ENCODE measurements at regions not wholly inside any gene's neighbourhood (a gene's known extent, or its start where the extent isn't known, plus 50 kb on each side); places are given as distances from the start of the nearest gene placed in this dataset.

GRCh38 chr11:111444040-111444439 is 65.0 kb upstream of the POU2AF1 start:
- no peak overlapping the region for H3K27ac Mint-ChIP-seq

GRCh38 chr11:111443640-111444039 is 64.6 kb upstream of the POU2AF1 start:
- ATAC-seq (no peak), DNase-seq (no peak)
- H3K9me3 Mint-ChIP-seq, result no peaks in the 10 kb centered on the region
- no peaks in the 10 kb centered on the region for H3K36me3 Mint-ChIP-seq (ENCODE audit: low read depth)
- no peak overlapping the region for H3K4me3 Mint-ChIP-seq
- H3K27ac Mint-ChIP-seq, result no peak overlapping the region
- peaks cover 26% of the 10 kb centered on the region for H3K4me1 Mint-ChIP-seq
- H3K27me3 Mint-ChIP-seq, result no peaks in the 10 kb centered on the region

More at GRCh38 chr11:111444040-111444439, 65.0 kb upstream of the POU2AF1 start:
- Mint-ChIP-seq H3K4me1 (peaks cover 26% of the 10 kb centered on the region), H3K4me3 (no peak overlapping the region), H3K27me3 (no peaks in the 10 kb centered on the region), H3K9me3 (no peaks in the 10 kb centered on the region), H3K36me3 (ENCODE audit: low read depth) (no peaks in the 10 kb centered on the region)
- ATAC-seq (no peak), DNase-seq (no peak)

- Mint-ChIP-seq H3K4me3 (no peak overlapping the region), H3K27ac (no peak overlapping the region)
- ATAC-seq, result no peak
These were observed 64.0 kb upstream of the POU2AF1 start for GRCh38 chr11:111443032-111443431.

GRCh38 chr11:111441443-111441842 is 62.4 kb upstream of the POU2AF1 start:
- Mint-ChIP-seq H3K36me3 (ENCODE audit: low read depth) (no peaks in the 10 kb centered on the region), H3K27me3 (no peaks in the 10 kb centered on the region), H3K27ac (no peak overlapping the region), H3K4me1 (peaks cover 25% of the 10 kb centered on the region), H3K9me3 (no peaks in the 10 kb centered on the region), H3K4me3 (no peak overlapping the region)
- peak; percentile 23 for ATAC-seq
- no peak for DNase-seq

More at GRCh38 chr11:111443032-111443431, 64.0 kb upstream of the POU2AF1 start:
- no peak for DNase-seq
- no peaks in the 10 kb centered on the region for H3K36me3 Mint-ChIP-seq (ENCODE audit: low read depth)
- H3K4me1 Mint-ChIP-seq, result peaks cover 26% of the 10 kb centered on the region
- H3K27me3 Mint-ChIP-seq, result no peaks in the 10 kb centered on the region
- H3K9me3 Mint-ChIP-seq, result no peaks in the 10 kb centered on the region

DNA sequence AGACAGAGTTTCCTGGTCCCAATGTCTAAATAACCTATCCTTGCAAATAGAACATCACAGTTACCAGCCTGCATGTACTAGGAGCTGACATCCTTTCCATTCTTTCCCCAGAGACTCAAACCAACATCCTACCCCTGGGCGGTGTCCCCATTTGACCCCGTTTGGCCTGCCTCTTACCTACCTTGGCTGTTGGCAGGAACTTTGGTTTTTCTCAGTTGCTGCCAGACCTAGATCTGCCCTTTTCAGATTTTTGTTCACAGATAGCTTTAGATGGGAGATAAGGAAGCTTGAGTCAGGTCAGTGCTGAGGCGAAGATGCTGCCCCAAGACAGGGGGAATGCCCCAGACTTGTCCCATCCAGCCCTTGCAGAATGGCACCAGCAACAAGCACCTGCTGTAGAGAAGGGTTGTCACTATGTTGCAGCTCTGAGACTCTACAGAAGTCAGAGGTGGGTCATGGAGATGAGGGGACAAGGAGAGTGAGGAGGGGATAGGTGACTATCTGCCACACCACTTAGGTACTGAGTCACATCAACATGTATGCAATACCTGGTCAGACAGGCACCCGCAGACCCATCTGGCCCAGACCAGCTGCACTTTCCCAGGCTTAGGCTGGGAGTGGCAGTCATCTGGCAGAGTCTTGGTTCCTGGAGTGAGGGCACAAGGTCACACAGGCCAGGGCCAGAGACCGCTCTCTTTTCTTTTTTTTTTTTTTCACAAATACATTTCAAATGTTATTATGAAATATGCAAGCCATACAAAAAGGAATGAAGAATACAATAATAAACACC is 61.5 kb upstream of the POU2AF1 start:
- no peaks in the 10 kb centered on the region for H3K36me3 Mint-ChIP-seq (ENCODE audit: low read depth)
- peaks cover 17% of the 10 kb centered on the region for H3K4me1 Mint-ChIP-seq
- no peaks in the 10 kb centered on the region for H3K27me3 Mint-ChIP-seq
- no peak for DNase-seq
- H3K9me3 Mint-ChIP-seq, result no peaks in the 10 kb centered on the region
- ATAC-seq, result no peak
- H3K27ac Mint-ChIP-seq, result no peak overlapping the region
- no peak overlapping the region for H3K4me3 Mint-ChIP-seq

- Mint-ChIP-seq H3K9me3 (no peaks in the 10 kb centered on the region), H3K4me1 (peaks cover 17% of the 10 kb centered on the region), H3K27me3 (no peaks in the 10 kb centered on the region), H3K4me3 (no peak overlapping the region), H3K27ac (no peak overlapping the region), H3K36me3 (ENCODE audit: low read depth) (no peaks in the 10 kb centered on the region)
- no peak for ATAC-seq
- DNase-seq, result no peak
These were observed 60.8 kb upstream of the POU2AF1 start for GRCh38 chr11:111439901-111440300.

GRCh38 chr11:111438846-111439520 is 59.9 kb upstream of the POU2AF1 start:
- no peak for ATAC-seq

DNA sequence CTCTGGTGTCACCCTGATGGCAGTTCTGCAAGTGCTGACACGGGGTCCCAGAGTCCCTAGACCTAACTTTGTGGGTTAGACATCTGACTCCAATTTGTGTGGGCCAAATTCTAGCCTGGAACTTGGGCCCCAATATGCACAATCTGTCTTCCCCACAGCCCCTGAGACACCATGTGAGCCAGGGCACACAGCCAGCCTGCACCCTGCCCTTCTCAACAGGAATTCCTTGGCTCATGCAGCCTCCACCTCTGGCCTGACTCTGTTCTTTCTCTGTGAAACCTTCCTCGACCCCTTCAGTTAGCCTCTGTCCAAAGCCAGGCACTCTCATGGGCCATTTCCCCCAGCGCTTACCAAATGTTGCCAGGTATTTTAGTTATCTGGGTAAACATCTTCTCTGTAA is 59.1 kb upstream of the POU2AF1 start:
- H3K27me3 Mint-ChIP-seq, result no peaks in the 10 kb centered on the region
- H3K4me3 Mint-ChIP-seq, result no peak overlapping the region

More at GRCh38 chr11:111438846-111439520, 59.9 kb upstream of the POU2AF1 start:
- Mint-ChIP-seq H3K27me3 (no peaks in the 10 kb centered on the region), H3K27ac (no peak overlapping the region), H3K36me3 (ENCODE audit: low read depth) (no peaks in the 10 kb centered on the region), H3K4me1 (peaks cover 17% of the 10 kb centered on the region), H3K9me3 (no peaks in the 10 kb centered on the region), H3K4me3 (no peak overlapping the region)
- no peak for DNase-seq

DNA sequence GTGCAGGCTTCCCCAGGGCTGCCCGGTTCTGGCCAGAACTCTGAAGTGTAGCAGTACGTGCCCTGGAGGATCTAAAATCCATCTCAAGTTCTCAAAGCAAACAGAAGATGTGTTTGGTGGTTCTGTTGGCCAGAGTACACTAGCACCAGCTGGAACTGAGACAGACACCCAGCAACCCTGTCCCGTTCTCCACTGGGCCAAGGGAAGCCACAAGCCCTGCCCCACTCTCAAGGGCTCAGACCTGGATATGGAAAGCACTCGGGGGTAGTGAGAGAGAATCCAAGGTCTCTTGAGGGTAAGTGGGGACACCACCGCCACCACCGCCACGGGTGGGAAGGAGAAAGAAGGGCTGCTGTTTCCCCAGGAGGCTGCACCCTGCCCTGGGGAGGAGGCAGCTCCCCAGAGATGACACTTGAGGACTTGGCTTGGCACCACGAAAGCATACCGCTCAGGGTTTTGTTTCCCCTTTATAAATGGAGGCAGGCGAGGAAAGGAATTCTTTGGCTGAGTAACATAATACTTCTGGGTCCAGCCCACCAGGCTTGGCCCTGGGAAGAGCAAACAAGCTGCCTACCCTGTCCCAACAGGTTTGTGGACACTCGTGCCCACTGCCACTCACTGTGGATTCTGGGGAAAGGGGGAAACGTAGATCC is 56.1 kb upstream of the POU2AF1 start:
- Mint-ChIP-seq H3K36me3 (ENCODE audit: low read depth) (no peaks in the 10 kb centered on the region), H3K27me3 (peaks cover 2% of the 10 kb centered on the region), H3K4me3 (no peak overlapping the region), H3K9me3 (no peaks in the 10 kb centered on the region), H3K27ac (no peak overlapping the region), H3K4me1 (peaks cover 6% of the 10 kb centered on the region)
- ATAC-seq (no peak), DNase-seq (no peak)

More for the DNA sequence above, 59.1 kb upstream of the POU2AF1 start:
- Mint-ChIP-seq H3K4me1 (peaks cover 17% of the 10 kb centered on the region), H3K36me3 (ENCODE audit: low read depth) (no peaks in the 10 kb centered on the region), H3K9me3 (no peaks in the 10 kb centered on the region), H3K27ac (no peak overlapping the region)
- DNase-seq (no peak), ATAC-seq (no peak)

GRCh38 chr11:111429066-111429506 is 50.0 kb upstream of the POU2AF1 start:
- DNase-seq, result peak; percentile 75
- H3K9me3 Mint-ChIP-seq, result no peaks in the 10 kb centered on the region

More at GRCh38 chr11:111429066-111429506, 50.0 kb upstream of the POU2AF1 start:
- H3K27me3 Mint-ChIP-seq, result peaks cover 2% of the 10 kb centered on the region
- peaks cover 3% of the 10 kb centered on the region for H3K4me1 Mint-ChIP-seq
- H3K27ac Mint-ChIP-seq, result no peak overlapping the region
- no peak overlapping the region for H3K4me3 Mint-ChIP-seq
- H3K36me3 Mint-ChIP-seq (ENCODE audit: low read depth), result no peaks in the 10 kb centered on the region
- peak; percentile 77 for ATAC-seq
